ENCODE measurements at regions not wholly inside any gene's neighbourhood (a gene's known extent, or its start where the extent isn't known, plus 50 kb on each side); places are given as distances from the start of the nearest gene placed in this dataset.

GRCh38 chr4:128347175-128347868, 59.7 kb upstream of the PGRMC2 start:
- in situ Hi-C loops (cut with HindIII; ENCODE audit: low sequenced_read_pairs) = no loop called here

DNA sequence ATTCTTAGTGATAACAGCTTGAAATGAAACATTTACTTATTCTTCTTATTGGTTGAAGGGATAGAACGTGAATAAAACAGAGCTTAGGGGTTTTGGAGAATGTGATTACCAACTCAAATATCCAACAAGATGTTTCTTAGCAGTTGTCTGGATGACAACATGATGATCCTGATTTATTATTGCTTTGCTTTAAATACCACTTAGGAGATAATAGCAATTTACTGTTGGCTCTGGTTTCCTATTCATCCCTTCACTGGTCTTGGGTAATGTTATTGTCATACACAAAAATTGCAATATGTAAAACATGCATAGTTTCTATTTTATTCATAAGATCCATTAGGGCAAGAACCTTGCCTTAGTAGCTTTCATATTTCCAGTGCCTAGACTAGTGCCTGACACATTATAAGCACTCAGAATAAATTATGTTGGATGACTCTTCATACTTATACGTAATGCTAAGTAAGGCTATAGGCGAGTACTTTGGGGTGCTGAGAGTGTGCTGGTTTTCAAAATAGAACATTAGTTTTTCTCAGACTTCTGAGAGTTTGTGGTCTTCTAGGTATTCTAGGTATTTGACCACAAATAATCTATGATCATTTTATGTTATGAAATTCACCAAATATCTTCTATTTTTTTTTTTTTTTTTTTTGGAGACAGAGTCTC, 58.6 kb upstream of the PGRMC2 start:
- in situ Hi-C loops (cut with HindIII; ENCODE audit: low sequenced_read_pairs) = no loop called here

DNA sequence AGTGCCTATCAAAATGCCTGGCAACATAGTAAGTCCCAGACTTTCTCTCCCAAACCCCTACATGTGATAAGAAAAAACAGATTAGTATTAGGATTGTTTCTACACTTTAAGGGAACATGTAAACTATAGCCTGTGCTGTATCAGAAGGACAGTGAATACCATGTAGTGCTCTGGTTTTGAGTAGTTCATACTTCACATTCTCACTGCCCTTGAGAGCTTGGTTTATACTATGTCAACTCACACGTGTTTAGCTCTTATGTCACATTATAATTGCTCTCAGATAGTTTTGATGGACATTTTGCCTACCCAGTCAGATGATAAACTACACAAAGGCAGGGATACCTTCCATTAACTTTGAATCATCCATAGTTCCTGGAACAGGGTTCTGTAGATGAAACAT, 58.0 kb upstream of the PGRMC2 start:
- in situ Hi-C loops (cut with HindIII; ENCODE audit: low sequenced_read_pairs) = no loop called here

DNA sequence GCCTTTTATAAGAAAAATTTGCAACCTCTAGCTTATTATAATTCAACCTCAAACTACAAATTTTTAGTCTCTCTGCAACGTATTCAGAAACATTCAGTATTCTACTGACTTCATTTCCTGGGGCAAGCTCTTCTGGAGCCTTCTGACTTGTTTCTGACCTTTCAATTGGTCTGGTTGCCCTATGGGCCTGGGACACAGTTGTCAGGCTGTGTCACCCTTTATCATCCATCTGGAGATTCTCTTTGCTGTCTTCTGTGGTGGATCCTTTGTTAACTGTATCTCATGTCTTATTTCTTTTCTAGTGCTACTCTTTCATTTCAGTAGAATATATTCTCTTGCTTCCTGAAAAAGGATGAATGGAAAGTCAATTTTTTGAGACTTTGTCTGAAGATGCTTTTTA, 55.1 kb upstream of the PGRMC2 start:
- in situ Hi-C loops (cut with HindIII; ENCODE audit: low sequenced_read_pairs) = no loop called here

DNA sequence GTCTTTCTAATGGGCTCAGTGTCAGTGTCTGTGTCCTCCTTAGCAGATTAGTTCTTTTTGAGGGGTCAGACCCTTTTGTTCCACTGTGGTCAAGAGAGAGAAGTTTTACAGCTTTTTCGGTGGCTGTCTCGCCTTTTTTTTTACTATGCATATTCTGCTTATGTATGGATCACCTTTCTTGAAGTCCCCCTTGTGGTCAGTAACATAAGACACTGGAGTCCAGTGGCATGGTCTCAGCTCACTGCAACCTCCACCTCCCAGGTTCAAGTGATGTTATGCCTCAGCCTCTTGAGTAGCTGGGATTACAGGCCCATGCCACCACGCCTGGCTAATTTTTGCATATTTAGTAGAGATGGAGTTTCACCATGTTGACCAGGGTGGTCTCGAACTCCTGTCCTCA, 54.0 kb upstream of the PGRMC2 start:
- in situ Hi-C loops (cut with HindIII; ENCODE audit: low sequenced_read_pairs) = no loop called here

DNA sequence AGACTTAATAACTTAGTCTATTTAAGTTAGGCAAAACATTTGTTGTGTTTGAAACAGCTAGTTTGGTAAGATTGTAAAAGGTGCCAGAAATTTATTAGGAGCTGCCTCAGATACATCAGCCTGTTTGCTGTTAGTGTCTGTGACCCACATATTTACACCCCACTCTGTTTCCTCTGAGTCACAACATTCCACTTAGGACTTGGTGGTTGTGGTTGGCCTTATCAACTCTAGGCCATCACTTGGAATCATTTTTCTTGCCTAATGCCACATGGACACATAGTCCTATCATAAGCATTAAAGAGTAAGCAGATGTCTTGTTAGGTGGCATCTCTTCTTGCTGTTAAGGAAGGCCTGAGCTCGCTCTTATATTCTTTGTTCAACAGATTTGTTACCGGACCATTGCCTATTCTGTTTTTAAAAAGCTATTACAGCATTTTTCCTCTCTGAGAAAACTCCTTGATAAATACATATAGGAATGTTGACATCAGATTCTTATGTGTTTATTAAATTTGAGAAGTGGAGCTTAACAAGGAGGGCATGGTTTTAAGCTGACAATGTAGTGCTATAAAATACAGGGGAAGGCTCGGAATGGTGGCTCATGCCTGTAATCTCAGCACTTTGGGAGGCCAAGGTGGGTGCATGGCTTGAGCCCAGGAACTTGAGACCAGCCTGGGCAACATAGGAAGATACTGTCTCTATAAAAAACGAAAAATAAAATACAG, 51.2 kb upstream of the PGRMC2 start:
- in situ Hi-C loops (cut with HindIII; ENCODE audit: low sequenced_read_pairs) = no loop called here

DNA sequence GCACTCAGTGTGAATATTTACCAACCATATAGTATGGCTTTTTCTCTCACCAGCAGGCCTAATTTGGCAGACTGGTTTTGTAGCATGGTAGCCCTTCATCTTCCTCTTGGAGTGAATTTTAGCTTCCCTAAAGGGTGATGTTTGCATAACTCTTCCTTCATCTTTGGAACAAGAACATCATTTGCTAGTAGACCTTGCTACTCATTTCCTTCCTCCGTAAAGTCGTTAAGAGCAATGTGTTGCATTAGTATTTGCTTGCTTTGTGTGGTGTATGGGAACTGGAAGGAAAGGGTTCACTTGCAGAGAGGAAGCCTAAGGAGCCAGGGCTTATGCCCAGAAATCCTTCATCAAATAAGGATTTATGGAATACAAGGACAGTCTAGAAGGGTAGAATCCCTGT, 50.2 kb upstream of the PGRMC2 start:
- in situ Hi-C loops (cut with HindIII; ENCODE audit: low sequenced_read_pairs) = no loop called here
